Testis (tissue), 2 donors: ENCODE measurements at regions not wholly inside any gene's neighbourhood (a gene's known extent, or its start where the extent isn't known, plus 50 kb on each side); places are given as distances from the start of the nearest gene placed in this dataset.

Experiments used
- DNase-seq: peaks from one replicate; pipeline ENCODE4 v3.0.0-alpha.2; 2019
- H3K27ac ChIP-seq, 2 donors: fragments of 200-600 bp; sonication (generic); one replicate each; pipeline ENCODE4 v1.5.1; 2019
- H3K27me3 ChIP-seq: fragments of 200-600 bp; sonication (generic); one replicate; pipeline ENCODE4 v1.5.1; 2019
- H3K36me3 ChIP-seq: fragments of 200-600 bp; sonication (generic); one replicate; pipeline ENCODE4 v1.5.1; 2017; ENCODE audit warnings: low read depth; ENCODE audit errors: missing control alignments
- H3K4me1 ChIP-seq: fragments of 200-600 bp; sonication (generic); one replicate; pipeline ENCODE4 v1.5.1; 2019
- H3K4me3 ChIP-seq, 2 donors: fragments of 200-600 bp; sonication (generic); one replicate each; pipeline ENCODE4 v1.5.1; 2017 to 2019
- H3K9me3 ChIP-seq: fragments of 200-600 bp; sonication (generic); one replicate; pipeline ENCODE4 v1.5.1; 2017
- POLR2A ChIP-seq: fragments of 450-650 bp; IDR thresholded peaks from one replicate; pipeline ENCODE4 v1.6.1; 2017; ENCODE audit warnings: antibody characterized with exemption, mild to moderate bottlenecking, moderate library complexity
- WGBS, 2 donors: methylation state at CpG; one replicate each; pipeline ENCODE4 v1.1.5; 2018; 5-methylcytosine and 5-hydroxymethylcytosine counted together
- intact Hi-C: fragments of 100-400 bp; cut with DNase I; formaldehyde crosslinking; loops from one replicate; pipeline ENCODE4 v1.15.1; 2023; ENCODE audit warnings: low total_unique reads
- TF ChIP-seq, protein P1 (sequence below), 3 experiments: fragments of 450-650 bp in 2 of 3; fragments of 200-600 bp in 1 of 3; sonication (generic) in 1 of 3; IDR thresholded peaks; one replicate each; pipeline ENCODE4 v1.5.1; 2016 to 2019; ENCODE audit warnings: antibody characterized with exemption in 3 of 3, mild to moderate bottlenecking in 2 of 3, moderate library complexity in 1 of 3

DNA sequence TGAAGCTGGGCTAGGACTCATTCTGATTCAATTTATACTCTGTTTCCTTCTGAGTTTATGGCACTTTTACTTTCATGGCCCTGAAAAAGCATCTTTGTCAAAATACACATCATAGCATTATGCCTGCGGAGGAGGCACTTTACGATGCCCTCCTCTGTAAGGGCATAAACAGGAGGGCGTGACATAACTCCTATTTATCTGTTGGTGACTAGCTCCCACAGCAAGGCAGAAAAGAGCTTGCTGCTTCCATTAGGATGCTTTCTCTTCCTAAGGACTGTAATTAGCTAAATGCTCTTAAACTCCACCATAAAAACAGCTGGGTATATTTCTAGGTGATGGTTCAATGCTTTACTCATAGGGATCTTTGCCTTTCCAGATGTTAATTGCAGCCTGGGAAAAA lies 315.2 kb upstream of the GHITM start:
- no peaks in the 10 kb centered on the region for H3K27me3 ChIP-seq
- TF ChIP-seq, protein P1, sequence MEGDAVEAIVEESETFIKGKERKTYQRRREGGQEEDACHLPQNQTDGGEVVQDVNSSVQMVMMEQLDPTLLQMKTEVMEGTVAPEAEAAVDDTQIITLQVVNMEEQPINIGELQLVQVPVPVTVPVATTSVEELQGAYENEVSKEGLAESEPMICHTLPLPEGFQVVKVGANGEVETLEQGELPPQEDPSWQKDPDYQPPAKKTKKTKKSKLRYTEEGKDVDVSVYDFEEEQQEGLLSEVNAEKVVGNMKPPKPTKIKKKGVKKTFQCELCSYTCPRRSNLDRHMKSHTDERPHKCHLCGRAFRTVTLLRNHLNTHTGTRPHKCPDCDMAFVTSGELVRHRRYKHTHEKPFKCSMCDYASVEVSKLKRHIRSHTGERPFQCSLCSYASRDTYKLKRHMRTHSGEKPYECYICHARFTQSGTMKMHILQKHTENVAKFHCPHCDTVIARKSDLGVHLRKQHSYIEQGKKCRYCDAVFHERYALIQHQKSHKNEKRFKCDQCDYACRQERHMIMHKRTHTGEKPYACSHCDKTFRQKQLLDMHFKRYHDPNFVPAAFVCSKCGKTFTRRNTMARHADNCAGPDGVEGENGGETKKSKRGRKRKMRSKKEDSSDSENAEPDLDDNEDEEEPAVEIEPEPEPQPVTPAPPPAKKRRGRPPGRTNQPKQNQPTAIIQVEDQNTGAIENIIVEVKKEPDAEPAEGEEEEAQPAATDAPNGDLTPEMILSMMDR (IDR thresholded peaks at IDR 0.05), result no peak
- TF ChIP-seq POLR2A, result no peak

DNA sequence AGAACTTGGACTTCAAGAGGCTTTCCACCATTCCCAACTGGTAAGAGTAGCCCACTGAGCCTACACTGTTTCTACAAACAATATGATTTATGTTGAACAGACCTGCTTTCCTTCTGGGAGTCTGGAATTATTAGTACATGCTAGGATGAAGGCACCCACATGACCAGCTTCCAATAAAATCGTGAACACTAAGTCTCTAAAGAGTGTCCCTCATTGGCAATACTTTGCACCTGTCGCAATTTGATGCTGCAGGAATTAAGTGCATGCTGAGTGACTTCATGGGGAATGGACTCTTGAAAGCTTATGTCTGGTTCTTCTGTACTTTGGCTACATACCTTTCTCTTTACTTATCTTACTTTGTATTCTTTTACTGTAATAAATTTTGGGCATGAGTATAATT lies 305.2 kb upstream of the GHITM start:
- 84 to 90% methylated on average over 2 of the region's 2 CpGs for WGBS, 2 donors
- H3K4me3 ChIP-seq, result no peak overlapping the region
- DNase-seq, result no peak
- intact Hi-C loops, result no loop called here
- no peaks in the 10 kb centered on the region for H3K36me3 ChIP-seq
- H3K9me3 ChIP-seq, result no peaks in the 10 kb centered on the region
- no peak overlapping the region for H3K27ac ChIP-seq
- no peaks in the 10 kb centered on the region for H3K4me1 ChIP-seq
- TF ChIP-seq, protein P1 (IDR thresholded peaks at IDR 0.05), result no peak
- no peak for TF ChIP-seq POLR2A
- H3K27me3 ChIP-seq, result no peaks in the 10 kb centered on the region

More for the DNA sequence above, 315.2 kb upstream of the GHITM start:
- Histone ChIP-seq H3K27ac (no peak overlapping the region), H3K4me3 (no peak overlapping the region), H3K36me3 (no peaks in the 10 kb centered on the region), H3K4me1 (peaks cover 9% of the 10 kb centered on the region), H3K9me3 (no peaks in the 10 kb centered on the region)
- no peak for DNase-seq
- intact Hi-C loops, result no loop called here
- 63 to 70% methylated on average over 3 of the region's 3 CpGs for WGBS, 2 donors

DNA sequence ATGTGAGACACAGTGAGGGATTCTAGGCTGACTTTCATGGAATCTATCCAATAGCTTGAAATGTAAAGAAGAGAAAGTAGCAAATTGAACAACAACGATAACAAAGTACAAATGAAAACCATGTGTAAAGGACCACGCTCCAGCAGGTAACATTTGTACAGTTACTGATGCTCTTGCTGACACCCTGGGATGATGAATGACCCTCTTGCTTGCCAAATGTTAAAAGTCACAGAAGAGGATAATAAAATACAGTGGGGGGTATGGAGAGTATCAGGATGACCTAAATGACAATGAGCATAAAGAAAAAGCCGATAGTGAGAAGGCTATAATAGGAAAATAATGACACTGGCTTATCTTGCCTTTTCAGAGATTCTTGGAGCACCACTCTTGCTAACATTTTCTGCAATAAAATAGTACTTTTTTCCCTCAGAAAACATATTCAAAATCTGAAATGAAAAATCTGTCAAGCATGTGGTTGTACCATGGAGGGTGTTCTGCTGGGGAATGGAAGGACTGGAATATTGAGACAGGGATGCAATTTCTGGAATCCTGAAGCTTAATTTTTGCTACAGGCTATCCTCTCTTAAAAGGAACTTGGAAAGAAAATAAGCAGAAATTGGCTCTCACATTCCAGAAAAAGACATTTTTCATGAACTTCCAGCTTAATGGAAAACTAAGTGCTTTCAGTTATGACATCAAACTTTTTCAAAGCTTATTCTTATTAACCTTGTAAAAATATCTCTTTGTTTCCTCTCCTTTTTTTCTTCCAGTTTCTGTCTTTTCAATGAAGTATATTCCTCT lies 303.2 kb upstream of the GHITM start:
- Histone ChIP-seq H3K4me1 (no peaks in the 10 kb centered on the region), H3K27ac (peak overlapping the region in 1 of 2 donors; percentile 36), H3K27me3 (no peaks in the 10 kb centered on the region), H3K4me3 (no peak overlapping the region), H3K9me3 (no peaks in the 10 kb centered on the region), H3K36me3 (no peaks in the 10 kb centered on the region)
- no peak for DNase-seq
- 44 to 49% methylated on average over 3 of the region's 3 CpGs for WGBS, 2 donors
- TF ChIP-seq POLR2A, result no peak
- intact Hi-C loops, result no loop called here

DNA sequence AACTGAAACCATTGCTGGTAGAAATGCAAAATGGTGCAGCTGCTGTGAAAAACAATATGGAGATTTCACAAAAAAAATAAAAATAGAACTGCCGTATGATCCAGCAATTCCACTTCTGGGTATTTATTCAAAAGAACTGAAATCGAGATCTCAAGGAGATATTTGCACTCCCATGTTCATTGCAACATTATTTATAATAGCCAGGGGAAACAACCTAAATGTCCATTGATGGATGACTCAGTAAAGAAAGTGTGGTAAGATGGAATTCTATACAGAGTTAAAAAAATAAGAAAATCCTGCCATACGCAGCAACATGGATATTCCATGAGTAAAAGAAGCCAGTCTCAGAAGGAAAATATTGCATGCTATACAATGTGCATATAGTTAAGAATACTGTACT lies 290.6 kb upstream of the GHITM start:
- TF ChIP-seq, protein P1 (IDR thresholded peaks at IDR 0.05), result no peak
- TF ChIP-seq POLR2A, result no peak
- whole genome bisulfite sequencing, 2 donors, result 90 to 96% methylated on average over 3 of the region's 3 CpGs
- H3K9me3 ChIP-seq, result no peaks in the 10 kb centered on the region
- DNase-seq, result no peak
- intact Hi-C loops, result no loop called here
- no peaks in the 10 kb centered on the region for H3K27me3 ChIP-seq
- H3K4me1 ChIP-seq, result no peaks in the 10 kb centered on the region
- H3K36me3 ChIP-seq, result no peaks in the 10 kb centered on the region
- no peak overlapping the region for H3K27ac ChIP-seq
- no peak overlapping the region for H3K4me3 ChIP-seq

DNA sequence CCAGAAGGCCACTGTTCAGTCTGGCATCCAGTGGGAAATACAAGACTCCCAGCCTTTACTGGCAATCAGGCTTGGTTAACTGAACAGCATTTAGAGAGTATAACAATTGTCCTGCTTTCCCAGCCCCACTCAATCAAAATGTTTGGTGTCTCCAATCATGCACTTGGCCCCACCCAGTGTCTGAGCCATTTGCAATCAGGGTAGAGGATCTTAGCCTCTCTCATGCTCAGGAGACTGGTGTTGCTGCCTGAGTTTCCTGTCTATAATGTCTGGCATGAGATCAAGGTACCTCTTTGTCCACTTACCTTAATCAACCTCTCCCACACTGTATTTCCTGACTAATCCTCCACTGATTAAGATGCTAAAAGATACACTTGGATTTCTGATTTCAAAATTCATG lies 290.2 kb upstream of the GHITM start:
- H3K9me3 ChIP-seq, result no peaks in the 10 kb centered on the region
- no peaks in the 10 kb centered on the region for H3K4me1 ChIP-seq
- DNase-seq, result no peak
- intact Hi-C loops, result no loop called here
- no peak for TF ChIP-seq POLR2A
- TF ChIP-seq, protein P1 (IDR thresholded peaks at IDR 0.05), result no peak
- no peaks in the 10 kb centered on the region for H3K36me3 ChIP-seq
- no peak overlapping the region for H3K4me3 ChIP-seq
- H3K27ac ChIP-seq, result no peak overlapping the region
- H3K27me3 ChIP-seq, result no peaks in the 10 kb centered on the region
